H9 (cell line): ENCODE measurements at regions not wholly inside any gene's neighbourhood (a gene's known extent, or its start where the extent isn't known, plus 50 kb on each side); places are given as distances from the start of the nearest gene placed in this dataset.
A peak's percentile ranks its signal among the peaks of the same experiment; 100 is the strongest.

Experiments
- DNase-seq: peaks from one replicate; pipeline ENCODE4 v3.0.0-alpha.2; 2017
- H2AFZ ChIP-seq: one replicate; pipeline ENCODE4 v1.6.1; 2013; ENCODE audit warnings: mild to moderate bottlenecking, low read length, control low read depth, moderate library complexity
- H2AK5ac ChIP-seq: 2 replicates; pipeline ENCODE4 v1.6.1; 2013; ENCODE audit warnings: low read length, control low read depth, mixed read lengths; ENCODE audit not compliant: insufficient read length
- H2BK120ac ChIP-seq: one replicate; pipeline ENCODE4 v1.6.1; 2013; ENCODE audit warnings: low read depth, mild to moderate bottlenecking, low read length, control low read depth, inconsistent platforms; ENCODE audit not compliant: poor library complexity, severe bottlenecking
- H2BK12ac ChIP-seq: 2 replicates; pipeline ENCODE4 v1.6.1; 2013; ENCODE audit warnings: low read length, control low read depth, mixed read lengths, low read depth; ENCODE audit not compliant: insufficient read length
- H2BK15ac ChIP-seq: 2 replicates; pipeline ENCODE4 v1.6.1; 2013; ENCODE audit warnings: low read depth, low read length, control low read depth
- H2BK20ac ChIP-seq: one replicate; pipeline ENCODE4 v1.6.1; 2013; ENCODE audit warnings: low read depth, mild to moderate bottlenecking, low read length, control low read depth, inconsistent platforms; ENCODE audit not compliant: poor library complexity, severe bottlenecking
- H2BK5ac ChIP-seq: 2 replicates; pipeline ENCODE4 v1.6.1; 2013; ENCODE audit warnings: low read length, control low read depth, mixed read lengths; ENCODE audit not compliant: insufficient read length
- H3K14ac ChIP-seq: 2 replicates; pipeline ENCODE4 v1.6.1; 2013; ENCODE audit warnings: low read length, control low read depth; ENCODE audit not compliant: insufficient read depth
- H3K18ac ChIP-seq: 2 replicates; pipeline ENCODE4 v1.6.1; 2013; ENCODE audit warnings: low read depth, mild to moderate bottlenecking, mixed read lengths, low read length, control low read depth; ENCODE audit not compliant: insufficient read length
- H3K23ac ChIP-seq: 2 replicates; pipeline ENCODE4 v1.6.1; 2013; ENCODE audit warnings: low read length, control low read depth, mixed read lengths, low read depth; ENCODE audit not compliant: insufficient read length
- H3K23me2 ChIP-seq: 2 replicates; pipeline ENCODE4 v1.6.1; 2013; ENCODE audit warnings: low read depth, mild to moderate bottlenecking, mixed read lengths, low read length, control low read depth; ENCODE audit not compliant: insufficient read length, poor library complexity, severe bottlenecking
- H3K27ac ChIP-seq: 2 replicates; pipeline ENCODE4 v1.5.1; 2013; ENCODE audit warnings: low read length, control low read depth, mixed read lengths, low read depth; ENCODE audit not compliant: insufficient read length
- H3K27me3 ChIP-seq: 2 replicates; pipeline ENCODE4 v1.6.1; 2013; ENCODE audit warnings: low read length, control low read depth, inconsistent platforms; ENCODE audit not compliant: insufficient read depth
- H3K4ac ChIP-seq: 2 replicates; pipeline ENCODE4 v1.6.1; 2013; ENCODE audit warnings: low read depth, mild to moderate bottlenecking, control low read depth, inconsistent platforms, low read length, moderate library complexity
- H3K4me1 ChIP-seq: 2 replicates; pipeline ENCODE4 v1.6.1; 2013; ENCODE audit warnings: low read length, control low read depth, inconsistent platforms; ENCODE audit not compliant: insufficient read depth
- H3K4me2 ChIP-seq: 2 replicates; pipeline ENCODE4 v1.6.1; 2013; ENCODE audit warnings: low read length, control low read depth, mixed read lengths; ENCODE audit not compliant: insufficient read length, insufficient read depth
- H3K56ac ChIP-seq: 2 replicates; pipeline ENCODE4 v1.6.1; 2013; ENCODE audit warnings: low read depth, mild to moderate bottlenecking, mixed read lengths, low read length, control low read depth; ENCODE audit not compliant: insufficient read length
- H3K79me1 ChIP-seq: 2 replicates; pipeline ENCODE4 v1.6.1; 2013; ENCODE audit warnings: low read depth, mild to moderate bottlenecking, moderate library complexity, low read length, control low read depth, inconsistent platforms; ENCODE audit not compliant: insufficient read depth, poor library complexity, severe bottlenecking
- H3K79me2 ChIP-seq: 2 replicates; pipeline ENCODE4 v1.6.1; 2013; ENCODE audit warnings: low read length, control low read depth, inconsistent platforms; ENCODE audit not compliant: insufficient read depth
- H3K9ac ChIP-seq: 2 replicates; pipeline ENCODE4 v1.6.1; 2013; ENCODE audit warnings: low read length, control low read depth, mixed read lengths; ENCODE audit not compliant: insufficient read length; ENCODE audit errors: extremely low read depth
- H3K9me3 ChIP-seq: one replicate; pipeline ENCODE4 v1.6.1; 2013; ENCODE audit warnings: low read depth, low read length, inconsistent platforms; ENCODE audit not compliant: control insufficient read depth
- H3T11ph ChIP-seq: one replicate; pipeline ENCODE4 v1.6.1; 2013; ENCODE audit warnings: mild to moderate bottlenecking, low read length, control low read depth, inconsistent platforms
- H4K20me1 ChIP-seq: one replicate; pipeline ENCODE4 v1.6.1; 2013; ENCODE audit not compliant: control insufficient read depth, insufficient read length, insufficient read depth
- H4K5ac ChIP-seq: 2 replicates; pipeline ENCODE4 v1.6.1; 2013; ENCODE audit warnings: low read depth, mild to moderate bottlenecking, mixed read lengths, low read length, control low read depth; ENCODE audit not compliant: insufficient read length
- H4K8ac ChIP-seq: replicated peaks from 2 replicates; pipeline ENCODE4 v1.6.1; 2013; ENCODE audit warnings: low read length, control low read depth, mixed read lengths, low read depth; ENCODE audit not compliant: insufficient read length
- H4K91ac ChIP-seq: 2 replicates; pipeline ENCODE4 v1.6.1; 2013; ENCODE audit warnings: low read depth, mild to moderate bottlenecking, moderate library complexity, mixed read lengths, low read length, control low read depth; ENCODE audit not compliant: insufficient read length
- H3K27ac Mint-ChIP-seq, 3 experiments: 2 replicates in 2 of 3; 3 replicates in 1 of 3; pipeline ENCODE4 v1.8.0; 2020 to 2021; ENCODE audit warnings: mixed read lengths in 3 of 3, mild to moderate bottlenecking in 1 of 3, moderate library complexity in 1 of 3
- H3K27me3 Mint-ChIP-seq: 2 replicates; pipeline ENCODE4 v1.8.0; 2021; ENCODE audit warnings: low read depth, mild to moderate bottlenecking, moderate library complexity, mixed read lengths
- H3K36me3 Mint-ChIP-seq, 3 experiments: 2 replicates in 2 of 3; 3 replicates in 1 of 3; pipeline ENCODE4 v1.8.0; 2020 to 2021; ENCODE audit warnings: low read depth in 3 of 3, mixed read lengths in 3 of 3; ENCODE audit not compliant: insufficient read depth in 1 of 3
- H3K4me1 Mint-ChIP-seq, 2 experiments: 2 replicates each; pipeline ENCODE4 v1.8.0; 2020; ENCODE audit warnings: mixed read lengths in 2 of 2
- H3K4me3 Mint-ChIP-seq, 2 experiments: 2 replicates in 1 of 2; 3 replicates in 1 of 2; pipeline ENCODE4 v1.8.0; 2020 to 2021; ENCODE audit warnings: mild to moderate bottlenecking in 2 of 2, mixed read lengths in 2 of 2, moderate library complexity in 1 of 2
- H3K9me3 Mint-ChIP-seq, 2 experiments: 2 replicates in 1 of 2; 3 replicates in 1 of 2; pipeline ENCODE4 v1.8.0; 2020; ENCODE audit warnings: mild to moderate bottlenecking in 2 of 2, mixed read lengths in 2 of 2, moderate library complexity in 1 of 2
- WGBS: extraction: QIAGEN DNeasy Blood & Tissue Kit; methylation state at CpG from one replicate; pipeline ENCODE4 v1.1.7; 2013; ENCODE audit warnings: missing lambda C conversion rate, low lambda C conversion rate, mixed read lengths; ENCODE audit not compliant: insufficient read length; ENCODE audit errors: extremely low coverage; 5-methylcytosine and 5-hydroxymethylcytosine counted together
- TF ChIP-seq, protein P1 (sequence below): fragments of 200-600 bp; sonication (generic); conservative IDR thresholded peaks from 3 replicates; pipeline ENCODE4 v1.8.0; 2021; ENCODE audit warnings: antibody characterized with exemption, mild to moderate bottlenecking

DNA sequence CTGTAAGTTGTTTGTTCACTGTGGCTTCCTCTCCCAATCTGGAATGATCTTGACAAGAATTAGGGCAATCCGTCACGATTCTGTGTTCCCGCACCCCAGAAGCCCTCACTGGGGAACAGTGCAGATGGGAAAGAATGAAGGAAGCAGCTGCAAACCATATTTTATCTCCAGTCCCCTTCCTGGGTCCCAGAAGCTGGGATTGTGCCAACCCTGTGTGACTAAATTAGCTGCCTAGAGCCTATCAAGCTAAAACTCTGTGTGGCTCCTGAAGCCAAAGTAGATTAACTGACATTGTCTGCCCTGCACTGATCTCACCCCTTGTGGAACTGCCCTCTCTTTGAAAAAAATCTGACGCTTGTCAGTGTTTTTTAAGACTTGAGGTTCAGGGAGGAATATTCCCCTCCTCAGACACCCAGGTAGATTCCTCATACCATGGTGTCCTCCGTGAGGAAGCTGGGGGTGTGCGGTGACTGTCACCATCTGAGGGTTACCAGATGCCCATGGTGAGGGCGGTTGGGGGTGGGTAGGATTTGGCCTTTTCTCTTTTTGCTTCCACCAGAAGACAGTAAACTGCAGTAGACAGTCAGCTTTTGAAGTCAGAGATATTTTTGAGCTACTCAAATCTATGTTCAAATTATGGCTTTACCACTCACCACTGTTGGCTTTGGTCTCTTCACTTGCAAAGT is 358.3 kb upstream of the TPM1 start:
- H2AFZ ChIP-seq, result no peak overlapping the region
- DNase-seq, result no peak
- no peak overlapping the region for H3K23ac ChIP-seq
- H4K8ac ChIP-seq, result no peak overlapping the region
- H3K18ac ChIP-seq, result no peak overlapping the region
- no peaks in the 10 kb centered on the region for H3K9me3 Mint-ChIP-seq
- H3K9ac ChIP-seq, result no peak overlapping the region
- H4K91ac ChIP-seq, result no peak overlapping the region
- H3K9me3 ChIP-seq, result no peaks in the 10 kb centered on the region
- no CpG with 5 or more reads among the region's 7 CpGs for WGBS
- H4K20me1 ChIP-seq, result no peaks in the 10 kb centered on the region
- H2BK5ac ChIP-seq, result no peak overlapping the region
- H2BK15ac ChIP-seq, result no peak overlapping the region
- H3K27ac ChIP-seq, result no peak overlapping the region
- H3K4me3 Mint-ChIP-seq, result no peak overlapping the region
- no peaks in the 10 kb centered on the region for H3K23me2 ChIP-seq
- no peak overlapping the region for H3K4me2 ChIP-seq
- H2BK20ac ChIP-seq, result no peak overlapping the region
- no peak overlapping the region for H3K56ac ChIP-seq
- H3K79me1 ChIP-seq, result no peaks in the 10 kb centered on the region
- H3K4ac ChIP-seq, result no peak overlapping the region
- no peak overlapping the region for H4K5ac ChIP-seq
- no peaks in the 10 kb centered on the region for H3K79me2 ChIP-seq
- no peaks in the 10 kb centered on the region for H3K4me1 ChIP-seq
- H3K14ac ChIP-seq, result peak overlapping the region; percentile 47; the same call in 1 of the 2 replicates
- TF ChIP-seq, protein P1, sequence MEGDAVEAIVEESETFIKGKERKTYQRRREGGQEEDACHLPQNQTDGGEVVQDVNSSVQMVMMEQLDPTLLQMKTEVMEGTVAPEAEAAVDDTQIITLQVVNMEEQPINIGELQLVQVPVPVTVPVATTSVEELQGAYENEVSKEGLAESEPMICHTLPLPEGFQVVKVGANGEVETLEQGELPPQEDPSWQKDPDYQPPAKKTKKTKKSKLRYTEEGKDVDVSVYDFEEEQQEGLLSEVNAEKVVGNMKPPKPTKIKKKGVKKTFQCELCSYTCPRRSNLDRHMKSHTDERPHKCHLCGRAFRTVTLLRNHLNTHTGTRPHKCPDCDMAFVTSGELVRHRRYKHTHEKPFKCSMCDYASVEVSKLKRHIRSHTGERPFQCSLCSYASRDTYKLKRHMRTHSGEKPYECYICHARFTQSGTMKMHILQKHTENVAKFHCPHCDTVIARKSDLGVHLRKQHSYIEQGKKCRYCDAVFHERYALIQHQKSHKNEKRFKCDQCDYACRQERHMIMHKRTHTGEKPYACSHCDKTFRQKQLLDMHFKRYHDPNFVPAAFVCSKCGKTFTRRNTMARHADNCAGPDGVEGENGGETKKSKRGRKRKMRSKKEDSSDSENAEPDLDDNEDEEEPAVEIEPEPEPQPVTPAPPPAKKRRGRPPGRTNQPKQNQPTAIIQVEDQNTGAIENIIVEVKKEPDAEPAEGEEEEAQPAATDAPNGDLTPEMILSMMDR, result no peak
- no peak overlapping the region for H2AK5ac ChIP-seq
- H2BK12ac ChIP-seq, result no peak overlapping the region
- no peaks in the 10 kb centered on the region for H3K4me1 Mint-ChIP-seq
- H3K27me3 ChIP-seq, result no peaks in the 10 kb centered on the region
- H3K27ac Mint-ChIP-seq, result no peak overlapping the region
- H3K27me3 Mint-ChIP-seq, result no peaks in the 10 kb centered on the region
- no peak overlapping the region for H3T11ph ChIP-seq
- H3K36me3 Mint-ChIP-seq, result peaks cover 0 to 4% (median 0%) of the 10 kb centered on the region in 3 experiments; a peak in 2 of 7 replicates
- H2BK120ac ChIP-seq, result no peak overlapping the region
